OCI-LY7 (cell line): ENCODE measurements at regions not wholly inside any gene's neighbourhood (a gene's known extent, or its start where the extent isn't known, plus 50 kb on each side); places are given as distances from the start of the nearest gene placed in this dataset.

ENCODE experiments used
- BruUV-seq: library from RNA; stranded (reverse); fragments of 400-500 nt; replicated peaks from 2 replicates; lab custom pipeline; 2021; lab: Mats Ljungman, UMichigan
- CTCF ChIA-PET: fragments of 300-600 bp; sonication (Branson Sonifier 250); formaldehyde crosslinking; loops from one replicate; lab custom pipeline; 2022; ENCODE audit warnings: antibody characterized with exemption; ENCODE audit not compliant: unreplicated experiment; lab: Charles Lee
- POLR2A ChIA-PET: fragments of 300-600 bp; sonication (Branson Sonifier 250); formaldehyde crosslinking; loops from one replicate; lab custom pipeline; 2022; ENCODE audit warnings: antibody characterized with exemption; lab: Charles Lee
- DNase-seq: peaks from one replicate; pipeline ENCODE4 v3.0.0-alpha.2; 2015; ENCODE audit warnings: low spot score
- H2AFZ ChIP-seq: fragments of 200-600 bp; sonication (generic), shearing (Covaris generic); 2 replicates; pipeline ENCODE4 v1.6.1; 2014; ENCODE audit warnings: mild to moderate bottlenecking, antibody characterized with exemption, low read length, moderate library complexity
- H3K27ac ChIP-seq: fragments of 200-600 bp; sonication (generic); 2 replicates; pipeline ENCODE4 v1.5.1; 2014; ENCODE audit warnings: mixed run types, low read depth, mild to moderate bottlenecking, moderate library complexity, low read length, inconsistent platforms; ENCODE audit not compliant: poor library complexity, severe bottlenecking
- H3K36me3 ChIP-seq: fragments of 200-600 bp; sonication (generic); 2 replicates; pipeline ENCODE4 v1.6.1; 2014; ENCODE audit warnings: mild to moderate bottlenecking, antibody characterized with exemption, low read length, moderate library complexity, mixed read lengths; ENCODE audit not compliant: insufficient read depth
- H3K4me1 ChIP-seq: fragments of 200-600 bp; sonication (generic); 2 replicates; pipeline ENCODE4 v1.5.1; 2014; ENCODE audit warnings: mild to moderate bottlenecking, low read length; ENCODE audit not compliant: insufficient read depth, poor library complexity, severe bottlenecking
- H3K4me2 ChIP-seq: fragments of 200-600 bp; sonication (generic); 2 replicates; pipeline ENCODE4 v1.6.1; 2014; ENCODE audit warnings: mild to moderate bottlenecking, low read length
- H3K4me3 ChIP-seq: fragments of 200-600 bp; sonication (generic); 2 replicates; pipeline ENCODE4 v1.5.1; 2014; ENCODE audit warnings: mild to moderate bottlenecking, low read depth, low read length; ENCODE audit not compliant: poor library complexity, severe bottlenecking
- H3K79me2 ChIP-seq: fragments of 200-600 bp; sonication (generic); 2 replicates; pipeline ENCODE4 v1.6.1; 2016; ENCODE audit warnings: low read depth, mild to moderate bottlenecking, low read length, moderate library complexity, mixed read lengths; ENCODE audit not compliant: insufficient read depth
- H3K9me2 ChIP-seq: fragments of 200-600 bp; sonication (generic); 2 replicates; pipeline ENCODE4 v1.6.1; 2016; ENCODE audit warnings: mild to moderate bottlenecking, low read length, mixed read lengths; ENCODE audit not compliant: insufficient read depth
- H3K9me3 ChIP-seq: fragments of 200-600 bp; sonication (generic); 2 replicates; pipeline ENCODE4 v1.6.1; 2014; ENCODE audit warnings: mild to moderate bottlenecking, mixed run types, low read length, mixed read lengths
- H4K20me1 ChIP-seq: fragments of 200-600 bp; sonication (generic); 2 replicates; pipeline ENCODE4 v1.6.1; 2014; ENCODE audit warnings: mild to moderate bottlenecking, antibody characterized with exemption, low read length, moderate library complexity, mixed read lengths; ENCODE audit not compliant: insufficient read depth
- CTCF ChIP-seq: fragments of 200-600 bp; sonication (generic); conservative IDR thresholded peaks from 2 replicates; pipeline ENCODE4 v1.5.1; 2014; ENCODE audit warnings: mild to moderate bottlenecking, antibody characterized with exemption, low read length, moderate library complexity, mixed read lengths
- EZH2phosphoT487 ChIP-seq: fragments of 200-600 bp; sonication (generic); IDR thresholded peaks from 2 replicates; pipeline ENCODE4 v1.6.1; 2018; ENCODE audit warnings: low read depth, borderline replicate concordance, mild to moderate bottlenecking, mixed run types, antibody characterized with exemption, low read length, moderate library complexity, mixed read lengths
- intact Hi-C: fragments of 100-400 bp; cut with micrococcal nuclease; formaldehyde crosslinking; loops from one replicate; pipeline ENCODE4 v1.10.0; 2022; ENCODE audit not compliant: unreplicated experiment

- intact Hi-C loops: no loop called here
- H2AFZ ChIP-seq: no peak overlapping the region
- no peaks in the 10 kb centered on the region for H4K20me1 ChIP-seq
- no peaks in the 10 kb centered on the region for H3K9me3 ChIP-seq
- ChIA-PET CTCF (no interaction called here), POLR2A (interaction anchor here (0.5 to 2.1 kb wide), 3 partner anchors 9 to 738 kb away, joined by 4 to 5 read pairs (median 4); no protein-coding TSS in a partner anchor)
- H3K36me3 ChIP-seq: no peaks in the 10 kb centered on the region
- DNase-seq: no peak
- BruUV-seq: no TSS peak
- H3K27ac ChIP-seq: no peak overlapping the region
- H3K9me2 ChIP-seq: no peaks in the 10 kb centered on the region
- no peaks in the 10 kb centered on the region for H3K79me2 ChIP-seq
- no peak overlapping the region for H3K4me3 ChIP-seq
- TF ChIP-seq EZH2phosphoT487 (no peak), CTCF (no peak)
- no peak overlapping the region for H3K4me2 ChIP-seq
- no peaks in the 10 kb centered on the region for H3K4me1 ChIP-seq
Observed at GRCh38 chr2:180115269-180115668, 108.2 kb upstream of the CWC22 start.

DNA sequence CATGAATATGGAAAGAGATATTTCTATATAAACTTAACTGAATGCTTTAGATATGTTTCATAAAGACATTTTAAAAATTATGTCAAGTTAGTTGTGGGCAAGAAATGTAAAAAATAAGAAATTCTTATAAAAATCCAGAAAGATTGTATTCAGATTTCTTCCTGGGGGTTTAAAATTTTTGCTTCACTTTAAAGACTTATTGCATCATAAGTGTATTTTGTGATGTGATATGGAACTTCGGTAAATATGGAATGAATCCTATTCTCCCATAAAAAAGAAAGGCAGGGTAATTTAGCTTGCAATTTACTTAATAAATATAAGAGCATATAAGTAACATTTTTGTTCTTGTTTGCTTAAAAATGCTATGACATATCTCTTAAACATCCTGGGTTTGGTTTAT lies 104.8 kb upstream of the CWC22 start:
- no peak overlapping the region for H2AFZ ChIP-seq
- H3K9me2 ChIP-seq: no peaks in the 10 kb centered on the region
- H3K9me3 ChIP-seq: no peaks in the 10 kb centered on the region
- CTCF ChIA-PET: no interaction called here
- H4K20me1 ChIP-seq: no peaks in the 10 kb centered on the region
- no peak for TF ChIP-seq CTCF
- TF ChIP-seq EZH2phosphoT487: no peak
- no peak overlapping the region for H3K27ac ChIP-seq
- no TSS peak for BruUV-seq
- no peaks in the 10 kb centered on the region for H3K79me2 ChIP-seq
- no peaks in the 10 kb centered on the region for H3K4me1 ChIP-seq
- POLR2A ChIA-PET: interaction anchor here (1.1 kb wide), 1 partner anchor 15 kb away, joined by 4 read pairs; no protein-coding TSS in a partner anchor
- H3K4me2 ChIP-seq: no peak overlapping the region
- no peaks in the 10 kb centered on the region for H3K36me3 ChIP-seq
- DNase-seq: no peak
- intact Hi-C loops: no loop called here
- no peak overlapping the region for H3K4me3 ChIP-seq

GRCh38 chr2:180110469-180110868 lies 103.4 kb upstream of the CWC22 start:
- ChIA-PET POLR2A (no interaction called here), CTCF (no interaction called here)
- intact Hi-C loops: no loop called here
- no peak for TF ChIP-seq EZH2phosphoT487
- no peak for TF ChIP-seq CTCF
- no peak for DNase-seq
- Histone ChIP-seq H3K27ac (no peak overlapping the region), H3K4me2 (no peak overlapping the region), H3K36me3 (no peaks in the 10 kb centered on the region), H3K9me2 (no peaks in the 10 kb centered on the region), H2AFZ (no peak overlapping the region), H3K4me1 (no peaks in the 10 kb centered on the region), H3K4me3 (no peak overlapping the region), H3K9me3 (no peaks in the 10 kb centered on the region), H4K20me1 (no peaks in the 10 kb centered on the region), H3K79me2 (no peaks in the 10 kb centered on the region)
- no TSS peak for BruUV-seq
